ENCODE measurements at regions not wholly inside any gene's neighbourhood (a gene's known extent, or its start where the extent isn't known, plus 50 kb on each side); places are given as distances from the start of the nearest gene placed in this dataset.

- no peak for DNase-seq
These were observed 140.0 kb upstream of the ST6GAL2 start for GRCh38 chr2:107025869-107026380.

GRCh38 chr2:107027205-107027604 lies 141.2 kb upstream of the ST6GAL2 start:
- no peak for DNase-seq

- DNase-seq: no peak
These were observed 141.8 kb upstream of the ST6GAL2 start for GRCh38 chr2:107027810-107028209.

GRCh38 chr2:107028661-107029060 lies 142.7 kb upstream of the ST6GAL2 start:
- no peak for DNase-seq

DNA sequence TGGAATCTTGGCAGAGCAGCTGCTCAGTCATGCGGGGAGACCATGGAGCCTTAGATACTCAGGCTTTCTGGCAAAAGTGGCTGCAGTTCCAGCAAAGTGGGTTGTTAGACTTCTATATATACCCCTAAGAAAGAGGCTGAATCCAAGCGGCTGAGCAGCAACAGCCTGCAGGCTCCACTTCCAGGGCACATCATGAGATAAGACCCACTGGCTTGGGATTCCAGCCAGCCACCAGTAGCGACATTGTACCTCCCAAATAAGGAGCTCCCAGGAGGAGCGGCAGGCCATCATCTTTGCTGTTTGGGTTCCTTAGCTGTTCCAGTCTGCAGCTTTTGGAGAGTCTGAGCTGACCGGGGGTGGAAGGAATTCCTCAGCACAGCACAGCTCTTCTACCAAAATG lies 150.3 kb upstream of the ST6GAL2 start:
- DNase-seq: no peak

GRCh38 chr2:107062173-107062572 lies 176.2 kb upstream of the ST6GAL2 start:
- no peak for DNase-seq

- no peak for DNase-seq
These were observed 176.7 kb upstream of the ST6GAL2 start for GRCh38 chr2:107062599-107063220.

- DNase-seq: no peak
These were observed 177.3 kb upstream of the ST6GAL2 start for GRCh38 chr2:107063228-107063627.

DNA sequence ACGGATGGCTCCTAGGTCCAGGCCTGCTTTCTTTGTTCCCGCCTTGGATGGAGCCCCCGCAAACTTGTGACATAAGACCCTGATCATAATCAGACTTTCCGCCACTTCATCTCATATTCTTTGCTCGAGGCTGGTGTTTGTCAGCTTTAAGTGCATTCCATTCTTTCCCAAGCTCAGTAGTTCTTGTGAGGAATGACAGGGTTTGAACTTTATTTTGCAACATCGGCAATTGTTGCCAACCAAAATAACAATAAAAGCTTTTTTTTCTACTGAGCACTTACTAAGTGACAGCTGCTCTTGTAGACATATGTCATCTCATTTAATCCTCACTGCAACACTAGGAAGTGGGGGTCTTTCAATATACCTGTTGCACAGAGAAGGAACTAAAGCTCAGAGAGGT lies 178.8 kb upstream of the ST6GAL2 start:
- no peak for DNase-seq

- DNase-seq: no peak
These were observed 182.3 kb upstream of the ST6GAL2 start for GRCh38 chr2:107068069-107068916.

DNA sequence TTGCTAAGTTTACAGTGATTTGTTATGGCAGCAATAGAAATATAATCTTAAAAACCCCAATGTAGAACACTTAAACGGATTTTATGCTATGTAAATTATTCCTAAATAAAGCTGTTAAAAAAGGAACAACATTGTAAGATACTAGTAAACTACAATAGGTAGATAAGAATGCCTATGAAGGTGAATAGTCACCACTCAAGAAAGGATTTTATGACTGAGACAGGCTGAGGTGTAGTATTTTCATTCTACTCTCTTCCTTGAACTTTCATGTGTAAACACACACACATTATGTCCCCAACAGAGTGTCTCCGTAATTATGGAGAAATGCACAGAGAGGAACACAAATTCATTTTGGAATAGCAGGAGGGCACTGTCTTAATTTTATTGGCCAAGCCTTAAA lies 183.9 kb upstream of the ST6GAL2 start:
- DNase-seq: no peak

GRCh38 chr2:107072150-107072940 lies 186.4 kb upstream of the ST6GAL2 start:
- no peak for DNase-seq

GRCh38 chr2:107078584-107078983 lies 192.6 kb upstream of the ST6GAL2 start:
- no peak for DNase-seq

DNA sequence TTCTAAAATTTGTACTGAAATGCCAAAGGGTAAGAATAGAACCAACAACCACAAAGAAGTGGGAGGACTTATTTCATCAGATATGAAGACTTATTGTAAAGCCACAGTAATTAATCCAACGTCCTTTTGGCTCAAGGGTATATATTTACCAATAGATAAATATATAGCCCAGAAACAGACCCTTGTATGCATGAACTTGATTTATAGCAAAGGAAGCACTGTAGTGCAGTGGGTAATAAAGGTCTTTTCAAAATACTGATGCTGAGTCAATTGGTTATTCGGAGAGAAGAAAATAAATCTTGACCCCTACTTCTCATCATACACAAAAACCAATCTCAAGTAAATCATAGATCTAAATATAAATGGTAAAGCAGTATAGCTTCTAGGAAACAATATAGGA lies 200.5 kb upstream of the ST6GAL2 start:
- no peak for DNase-seq

DNA sequence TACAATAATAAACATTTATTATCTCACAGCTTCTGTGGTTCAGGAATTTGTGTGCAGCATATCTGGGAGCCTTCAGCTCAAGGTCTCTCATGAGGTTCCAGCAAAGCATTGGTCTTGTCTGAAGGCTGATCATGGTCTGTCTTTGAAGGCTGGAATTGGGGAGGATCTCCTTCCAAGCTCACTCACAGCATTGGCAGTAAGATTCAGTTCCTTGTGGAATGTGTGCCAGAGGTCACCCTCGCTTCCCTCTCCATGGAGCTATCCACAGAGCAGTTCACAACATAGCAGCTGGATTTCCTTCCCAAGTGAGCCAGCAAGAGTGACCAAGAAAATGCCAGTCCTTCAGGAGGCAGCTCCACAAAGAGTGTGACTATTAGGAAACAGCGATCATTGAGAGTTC lies 202.2 kb upstream of the ST6GAL2 start:
- DNase-seq: no peak

DNA sequence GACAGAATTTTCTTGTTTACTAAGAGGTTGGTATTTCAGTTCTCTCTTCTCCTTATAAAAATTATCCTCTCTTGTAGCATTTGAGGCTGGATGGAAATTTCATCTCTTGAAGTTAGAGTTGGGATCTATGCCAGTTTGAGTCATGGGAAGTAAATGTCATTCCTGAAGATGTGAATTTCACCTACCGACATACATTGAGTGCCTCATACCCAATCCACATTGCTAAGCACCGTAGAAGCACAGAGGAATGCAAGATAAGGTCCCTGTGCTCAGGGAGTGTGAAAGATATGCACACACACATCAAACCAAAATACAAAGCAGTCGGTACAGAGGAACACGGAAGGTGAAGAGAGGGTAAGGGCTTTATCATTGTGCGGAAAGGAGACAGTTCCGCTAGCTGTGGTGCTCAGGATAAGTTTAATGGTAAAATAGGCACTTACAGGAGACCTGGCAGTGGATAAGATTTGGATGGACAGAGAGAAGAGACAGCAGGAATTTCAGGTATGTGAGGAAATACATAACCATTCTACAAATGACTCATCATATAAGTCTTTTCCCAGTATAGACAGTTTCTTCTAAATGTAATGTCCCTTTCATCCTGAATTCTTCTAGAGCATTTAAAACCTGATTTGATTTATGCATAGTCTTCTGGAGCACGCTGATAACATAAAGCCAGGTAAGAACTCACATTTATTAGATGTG lies 205.3 kb upstream of the ST6GAL2 start:
- no peak for DNase-seq

DNA sequence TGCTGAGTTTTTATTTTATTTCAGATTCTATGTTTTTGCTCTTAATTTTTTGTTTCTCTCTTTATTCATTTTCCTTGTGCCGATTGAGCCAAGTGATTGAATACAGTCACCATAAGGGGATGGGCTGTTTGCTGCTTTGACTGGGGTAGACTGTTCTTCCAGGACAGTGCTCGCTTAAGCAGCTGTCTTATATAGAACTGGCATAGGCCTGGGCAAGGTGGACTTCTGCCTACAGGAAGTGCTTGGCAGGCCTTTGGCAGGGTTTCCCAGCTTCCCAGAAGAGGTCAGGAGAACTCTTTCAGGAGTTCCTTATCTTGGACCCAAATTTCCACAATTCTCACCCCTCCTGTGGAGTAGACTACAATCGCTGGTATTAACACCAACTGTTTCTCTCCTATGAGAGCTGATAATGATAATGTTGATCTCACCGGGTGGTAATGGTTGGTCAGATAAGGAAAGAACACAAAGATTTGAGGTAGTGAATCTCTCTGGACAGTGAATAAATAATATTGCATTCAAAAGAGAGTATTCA lies 207.5 kb upstream of the ST6GAL2 start:
- no peak for DNase-seq

- no peak for DNase-seq
These were observed 208.6 kb upstream of the ST6GAL2 start for GRCh38 chr2:107094450-107094986.

GRCh38 chr2:107102176-107102575 lies 216.2 kb upstream of the ST6GAL2 start:
- DNase-seq: no peak

DNA sequence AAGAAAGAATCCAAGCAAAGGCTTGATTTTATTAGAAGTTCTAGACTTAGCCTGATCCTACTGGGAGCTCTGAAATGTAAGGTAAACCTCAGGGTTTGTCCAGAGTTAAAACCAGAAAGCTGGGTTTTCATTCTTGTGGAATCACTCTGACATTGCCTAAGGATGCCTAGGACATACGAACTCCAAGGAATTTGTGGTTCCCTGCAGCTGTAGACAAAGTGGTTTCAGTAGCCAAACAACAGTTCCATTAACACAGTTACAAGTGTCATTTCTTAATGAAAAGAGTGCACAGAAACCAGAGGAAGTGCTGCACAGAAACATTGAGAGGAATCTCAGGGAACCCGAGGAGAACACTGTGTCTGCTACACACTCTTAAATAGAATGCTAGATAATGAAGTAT lies 221.4 kb upstream of the ST6GAL2 start:
- no peak for DNase-seq

- no peak for DNase-seq
These were observed 222.6 kb upstream of the ST6GAL2 start for GRCh38 chr2:107108556-107108955.

- no peak for DNase-seq
These were observed 225.7 kb upstream of the ST6GAL2 start for GRCh38 chr2:107111623-107112022.
